ENCODE measurements at regions not wholly inside any gene's neighbourhood (a gene's known extent, or its start where the extent isn't known, plus 50 kb on each side); places are given as distances from the start of the nearest gene placed in this dataset.

DNA sequence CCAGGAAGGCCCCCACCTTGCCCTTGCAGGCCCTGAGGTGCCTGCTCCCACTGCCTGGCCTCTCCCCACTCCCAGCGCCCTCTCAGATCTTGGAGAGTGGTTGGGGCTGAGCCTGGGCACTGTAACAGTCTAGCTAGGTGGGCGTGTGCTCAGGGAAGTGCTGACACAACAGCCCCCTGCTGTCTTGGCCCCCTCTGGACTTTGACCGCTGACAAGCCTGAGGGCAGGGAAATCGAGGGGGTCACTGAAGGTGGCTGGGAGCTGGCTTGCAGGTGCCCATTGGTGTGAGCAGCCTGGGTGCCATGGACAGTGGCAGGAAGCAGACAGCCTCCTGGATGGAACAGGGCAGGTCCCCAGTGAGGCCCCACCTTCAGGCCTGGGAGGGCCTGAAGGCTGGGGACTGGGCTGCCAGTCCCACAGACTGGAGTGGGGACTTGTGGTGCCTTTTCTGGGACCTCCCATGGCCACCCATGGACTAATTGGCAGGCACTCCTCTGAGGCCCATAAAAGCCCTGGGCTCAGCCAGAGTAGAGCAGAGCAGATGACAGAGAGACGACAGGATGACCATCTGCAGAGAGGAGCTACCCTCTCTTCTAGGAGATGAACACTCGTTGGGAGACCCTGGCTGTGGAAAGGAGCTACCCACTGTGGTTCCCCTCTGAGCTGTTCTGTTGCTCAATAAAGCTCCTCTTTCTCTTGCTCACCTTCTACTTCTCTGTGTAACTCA lies 158.6 kb upstream of the SLC38A2 start:
- TF ChIP-seq, protein P1, sequence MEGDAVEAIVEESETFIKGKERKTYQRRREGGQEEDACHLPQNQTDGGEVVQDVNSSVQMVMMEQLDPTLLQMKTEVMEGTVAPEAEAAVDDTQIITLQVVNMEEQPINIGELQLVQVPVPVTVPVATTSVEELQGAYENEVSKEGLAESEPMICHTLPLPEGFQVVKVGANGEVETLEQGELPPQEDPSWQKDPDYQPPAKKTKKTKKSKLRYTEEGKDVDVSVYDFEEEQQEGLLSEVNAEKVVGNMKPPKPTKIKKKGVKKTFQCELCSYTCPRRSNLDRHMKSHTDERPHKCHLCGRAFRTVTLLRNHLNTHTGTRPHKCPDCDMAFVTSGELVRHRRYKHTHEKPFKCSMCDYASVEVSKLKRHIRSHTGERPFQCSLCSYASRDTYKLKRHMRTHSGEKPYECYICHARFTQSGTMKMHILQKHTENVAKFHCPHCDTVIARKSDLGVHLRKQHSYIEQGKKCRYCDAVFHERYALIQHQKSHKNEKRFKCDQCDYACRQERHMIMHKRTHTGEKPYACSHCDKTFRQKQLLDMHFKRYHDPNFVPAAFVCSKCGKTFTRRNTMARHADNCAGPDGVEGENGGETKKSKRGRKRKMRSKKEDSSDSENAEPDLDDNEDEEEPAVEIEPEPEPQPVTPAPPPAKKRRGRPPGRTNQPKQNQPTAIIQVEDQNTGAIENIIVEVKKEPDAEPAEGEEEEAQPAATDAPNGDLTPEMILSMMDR (IDR thresholded peaks at IDR 0.05), result no peak
- TF ChIP-seq TAF1 (IDR thresholded peaks at IDR 0.05; ENCODE audit: borderline replicate concordance, low read depth, low read length) (no peak), NFIC (IDR thresholded peaks at IDR 0.05; ENCODE audit: borderline replicate concordance) (no peak), MEF2A (IDR thresholded peaks at IDR 0.05; ENCODE audit: borderline replicate concordance, low read depth) (no peak), RCOR1 (IDR thresholded peaks at IDR 0.05; ENCODE audit: low read length) (no peak), SMC3 (IDR thresholded peaks at IDR 0.05; ENCODE audit: low read depth, low read length) (no peak), TCF12 (IDR thresholded peaks at IDR 0.05) (no peak), RAD21 (IDR thresholded peaks at IDR 0.05; ENCODE audit: low read length) (no peak), RFX5 (IDR thresholded peaks at IDR 0.05; ENCODE audit: low read length) (no peak), YY1 (IDR thresholded peaks at IDR 0.05; ENCODE audit: low read depth) (no peak)
- TF ChIP-seq, protein P2, sequence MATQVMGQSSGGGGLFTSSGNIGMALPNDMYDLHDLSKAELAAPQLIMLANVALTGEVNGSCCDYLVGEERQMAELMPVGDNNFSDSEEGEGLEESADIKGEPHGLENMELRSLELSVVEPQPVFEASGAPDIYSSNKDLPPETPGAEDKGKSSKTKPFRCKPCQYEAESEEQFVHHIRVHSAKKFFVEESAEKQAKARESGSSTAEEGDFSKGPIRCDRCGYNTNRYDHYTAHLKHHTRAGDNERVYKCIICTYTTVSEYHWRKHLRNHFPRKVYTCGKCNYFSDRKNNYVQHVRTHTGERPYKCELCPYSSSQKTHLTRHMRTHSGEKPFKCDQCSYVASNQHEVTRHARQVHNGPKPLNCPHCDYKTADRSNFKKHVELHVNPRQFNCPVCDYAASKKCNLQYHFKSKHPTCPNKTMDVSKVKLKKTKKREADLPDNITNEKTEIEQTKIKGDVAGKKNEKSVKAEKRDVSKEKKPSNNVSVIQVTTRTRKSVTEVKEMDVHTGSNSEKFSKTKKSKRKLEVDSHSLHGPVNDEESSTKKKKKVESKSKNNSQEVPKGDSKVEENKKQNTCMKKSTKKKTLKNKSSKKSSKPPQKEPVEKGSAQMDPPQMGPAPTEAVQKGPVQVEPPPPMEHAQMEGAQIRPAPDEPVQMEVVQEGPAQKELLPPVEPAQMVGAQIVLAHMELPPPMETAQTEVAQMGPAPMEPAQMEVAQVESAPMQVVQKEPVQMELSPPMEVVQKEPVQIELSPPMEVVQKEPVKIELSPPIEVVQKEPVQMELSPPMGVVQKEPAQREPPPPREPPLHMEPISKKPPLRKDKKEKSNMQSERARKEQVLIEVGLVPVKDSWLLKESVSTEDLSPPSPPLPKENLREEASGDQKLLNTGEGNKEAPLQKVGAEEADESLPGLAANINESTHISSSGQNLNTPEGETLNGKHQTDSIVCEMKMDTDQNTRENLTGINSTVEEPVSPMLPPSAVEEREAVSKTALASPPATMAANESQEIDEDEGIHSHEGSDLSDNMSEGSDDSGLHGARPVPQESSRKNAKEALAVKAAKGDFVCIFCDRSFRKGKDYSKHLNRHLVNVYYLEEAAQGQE (IDR thresholded peaks at IDR 0.05; ENCODE audit: low read depth, low read length), result no peak
- TF ChIP-seq, protein P3, sequence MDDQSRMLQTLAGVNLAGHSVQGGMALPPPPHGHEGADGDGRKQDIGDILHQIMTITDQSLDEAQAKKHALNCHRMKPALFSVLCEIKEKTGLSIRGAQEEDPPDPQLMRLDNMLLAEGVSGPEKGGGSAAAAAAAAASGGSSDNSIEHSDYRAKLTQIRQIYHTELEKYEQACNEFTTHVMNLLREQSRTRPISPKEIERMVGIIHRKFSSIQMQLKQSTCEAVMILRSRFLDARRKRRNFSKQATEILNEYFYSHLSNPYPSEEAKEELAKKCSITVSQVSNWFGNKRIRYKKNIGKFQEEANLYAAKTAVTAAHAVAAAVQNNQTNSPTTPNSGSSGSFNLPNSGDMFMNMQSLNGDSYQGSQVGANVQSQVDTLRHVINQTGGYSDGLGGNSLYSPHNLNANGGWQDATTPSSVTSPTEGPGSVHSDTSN (IDR thresholded peaks at IDR 0.05), result no peak
- TF ChIP-seq, protein P4, sequence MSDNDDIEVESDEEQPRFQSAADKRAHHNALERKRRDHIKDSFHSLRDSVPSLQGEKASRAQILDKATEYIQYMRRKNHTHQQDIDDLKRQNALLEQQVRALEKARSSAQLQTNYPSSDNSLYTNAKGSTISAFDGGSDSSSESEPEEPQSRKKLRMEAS (IDR thresholded peaks at IDR 0.05; ENCODE audit: low read depth), result no peak
